ENCODE measurements at regions not wholly inside any gene's neighbourhood (a gene's known extent, or its start where the extent isn't known, plus 50 kb on each side); places are given as distances from the start of the nearest gene placed in this dataset.

- no peak overlapping the region for H3K27ac ChIP-seq
- no peak for DNase-seq (ENCODE audit: low spot score in 2 of 2)
- 96 to 97% methylated on average over 3 of the region's 3 CpGs for WGBS, 2 donors
- no peaks in the 10 kb centered on the region for H3K9me3 ChIP-seq
- H3K36me3 ChIP-seq, result no peaks in the 10 kb centered on the region
- TF ChIP-seq EP300 (IDR thresholded peaks at IDR 0.05) (no peak), CTCF (IDR thresholded peaks at IDR 0.05) (no peak), POLR2A (IDR thresholded peaks at IDR 0.05) (no peak)
- H3K4me3 ChIP-seq, result no peak overlapping the region
- no peaks in the 10 kb centered on the region for H3K4me1 ChIP-seq
- H3K27me3 ChIP-seq, result no peaks in the 10 kb centered on the region
These were observed 149.5 kb downstream of the MEX3B start for GRCh38 chr15:81896356-81896755.

- WGBS, 2 donors, result 64 to 74% methylated on average over 2 of the region's 2 CpGs
- no peak for DNase-seq (ENCODE audit: low spot score in 2 of 2)
- TF ChIP-seq POLR2A (IDR thresholded peaks at IDR 0.05) (no peak), EP300 (IDR thresholded peaks at IDR 0.05) (no peak), CTCF (IDR thresholded peaks at IDR 0.05) (no peak)
- H3K27me3 ChIP-seq, result no peaks in the 10 kb centered on the region
- no peaks in the 10 kb centered on the region for H3K36me3 ChIP-seq
- H3K9me3 ChIP-seq, result no peaks in the 10 kb centered on the region
- no peak overlapping the region for H3K27ac ChIP-seq
- no peaks in the 10 kb centered on the region for H3K4me1 ChIP-seq
- H3K4me3 ChIP-seq, result no peak overlapping the region
These were observed 150.1 kb downstream of the MEX3B start for GRCh38 chr15:81895723-81896122.

- H3K27me3 ChIP-seq, result no peaks in the 10 kb centered on the region
- DNase-seq (ENCODE audit: low spot score in 2 of 2), result no peak
- no peak overlapping the region for H3K27ac ChIP-seq
- H3K9me3 ChIP-seq, result no peaks in the 10 kb centered on the region
- TF ChIP-seq EP300 (IDR thresholded peaks at IDR 0.05) (no peak), CTCF (IDR thresholded peaks at IDR 0.05) (no peak), POLR2A (IDR thresholded peaks at IDR 0.05) (no peak)
- no peak overlapping the region for H3K4me3 ChIP-seq
- peaks cover 0 to 1% (median 0%) of the 10 kb centered on the region in 4 donors for H3K4me1 ChIP-seq
- WGBS, 2 donors, result 87 to 89% methylated on average over 3 of the region's 3 CpGs
- H3K36me3 ChIP-seq, result no peaks in the 10 kb centered on the region
These were observed 151.8 kb downstream of the MEX3B start for GRCh38 chr15:81894061-81894460.

- H3K27ac ChIP-seq, result no peak overlapping the region
- peaks cover 0 to 8% (median 0%) of the 10 kb centered on the region in 4 donors for H3K4me1 ChIP-seq
- TF ChIP-seq EP300 (IDR thresholded peaks at IDR 0.05) (no peak), CTCF (IDR thresholded peaks at IDR 0.05) (no peak), POLR2A (IDR thresholded peaks at IDR 0.05) (no peak)
- no peak overlapping the region for H3K4me3 ChIP-seq
- no peaks in the 10 kb centered on the region for H3K9me3 ChIP-seq
- 48 to 53% methylated on average over 4 of the region's 4 CpGs for WGBS, 2 donors
- H3K27me3 ChIP-seq, result no peaks in the 10 kb centered on the region
- H3K36me3 ChIP-seq, result no peaks in the 10 kb centered on the region
- DNase-seq (ENCODE audit: low spot score in 2 of 2), result no peak
These were observed 152.5 kb downstream of the MEX3B start for GRCh38 chr15:81893182-81893835.

GRCh38 chr15:81890496-81890895 is 155.3 kb downstream of the MEX3B start:
- no peak overlapping the region for H3K27ac ChIP-seq
- no peak for TF ChIP-seq POLR2A (IDR thresholded peaks at IDR 0.05)
- TF ChIP-seq CTCF (IDR thresholded peaks at IDR 0.05), result no peak
- no peak for TF ChIP-seq EP300 (IDR thresholded peaks at IDR 0.05)
- WGBS, 2 donors, result 97 to 100% methylated on average over 1 of the region's 1 CpG
- no peaks in the 10 kb centered on the region for H3K9me3 ChIP-seq
- no peak for DNase-seq (ENCODE audit: low spot score in 2 of 2)
- H3K4me3 ChIP-seq, result no peak overlapping the region
- no peaks in the 10 kb centered on the region for H3K36me3 ChIP-seq
- no peaks in the 10 kb centered on the region for H3K27me3 ChIP-seq
- H3K4me1 ChIP-seq, result peaks cover 0 to 12% (median 0%) of the 10 kb centered on the region in 4 donors
